HCT116 (cell line): ENCODE measurements at regions not wholly inside any gene's neighbourhood (a gene's known extent, or its start where the extent isn't known, plus 50 kb on each side); places are given as distances from the start of the nearest gene placed in this dataset.
"Not testable (repeated sequence)": the region's sequence is repeated elsewhere in the genome, so short reads cannot be mapped to it uniquely, and the experiment has no call there.

Experiments used
- ATAC-seq: fragments of 200-7000 bp; cut with Tn5 transposase; 2 replicates; pipeline ENCODE4 v1.9.1; 2020; ENCODE audit warnings: mild to moderate bottlenecking, moderate library complexity
- BruUV-seq: library from RNA; stranded (reverse); fragments of 400-500 nt; replicated peaks from 2 replicates; lab custom pipeline; 2021; lab: Mats Ljungman, UMichigan
- CTCF ChIA-PET: fragments of 300-600 bp; sonication (Branson Sonifier 250); formaldehyde crosslinking; loops from one replicate; lab custom pipeline; 2021; ENCODE audit warnings: antibody characterized with exemption; lab: Charles Lee
- POLR2A ChIA-PET: fragments of 300-600, 350-600 bp; sonication (Branson Sonifier 250); formaldehyde crosslinking; loops from one replicate; lab custom pipeline; 2021; ENCODE audit warnings: antibody characterized with exemption; lab: Charles Lee
- RAD21 ChIA-PET, 2 experiments: fragments of 300-600 bp; sonication (Branson Sonifier 250); formaldehyde crosslinking; loops; one replicate each; lab custom pipeline; 2023; ENCODE audit warnings: low total read pairs in 2 of 2; ENCODE audit not compliant: uncharacterized antibody in 2 of 2, unreplicated experiment in 2 of 2, low non-redundant PET in 1 of 2; lab: Charles Lee
- DNase-seq: peaks from one replicate; pipeline ENCODE4 v3.0.0-alpha.2; 2010; ENCODE audit warnings: low read depth, low spot score
- H2AFZ ChIP-seq: fragments of 200-600 bp; shearing (Covaris generic), sonication (generic); 2 replicates; pipeline ENCODE4 v1.6.1; 2017; ENCODE audit warnings: low read depth, mixed run types, mixed read lengths, antibody characterized with exemption, low read length; ENCODE audit not compliant: poor library complexity, severe bottlenecking
- H3K27ac ChIP-seq: 2 replicates; pipeline ENCODE4 v1.5.1; 2012; ENCODE audit warnings: low read depth, low read length
- H3K27me3 ChIP-seq: fragments of 200-600 bp; sonication (generic); 2 replicates; pipeline ENCODE4 v1.6.1; 2016; ENCODE audit warnings: mixed run types, low read length, mixed read lengths; ENCODE audit not compliant: insufficient read depth
- H3K36me3 ChIP-seq, 2 experiments: fragments of 200-500 bp in 1 of 2; fragments of 200-600 bp in 1 of 2; sonication (Bioruptor generic) in 1 of 2; sonication (generic) in 1 of 2; 2 replicates each; pipeline versions ENCODE4 v1.5.1 to v1.6.1; 2014 to 2016; ENCODE audit warnings: low read length in 2 of 2, inconsistent platforms in 1 of 2, mixed read lengths in 1 of 2, mixed run types in 1 of 2; ENCODE audit not compliant: insufficient read depth in 2 of 2, control insufficient read depth in 1 of 2
- H3K4me1 ChIP-seq, 2 experiments: fragments of 200-600 bp in 1 of 2; sonication (generic) in 1 of 2; 2 replicates each; pipeline versions ENCODE4 v1.5.1 to v1.6.1; 2012 to 2017; ENCODE audit warnings: low read length in 2 of 2, inconsistent platforms in 1 of 2, mild to moderate bottlenecking in 1 of 2, mixed read lengths in 1 of 2, mixed run types in 1 of 2, moderate library complexity in 1 of 2; ENCODE audit not compliant: insufficient read depth in 2 of 2, control insufficient read depth in 1 of 2
- H3K4me2 ChIP-seq: fragments of 200-600 bp; sonication (generic); 2 replicates; pipeline ENCODE4 v1.6.1; 2017; ENCODE audit warnings: mixed run types, low read length, mixed read lengths
- H3K4me3 ChIP-seq, 2 experiments: fragments of 200-600 bp in 1 of 2; sonication (generic) in 1 of 2; replicated peaks in 1 of 2; 2 replicates each; pipeline ENCODE4 v1.5.1; 2011 to 2016; ENCODE audit warnings: low read length in 2 of 2, control low read depth in 1 of 2, low read depth in 1 of 2, mild to moderate bottlenecking in 1 of 2, mixed read lengths in 1 of 2, mixed run types in 1 of 2
- H3K79me2 ChIP-seq: fragments of 200-600 bp; sonication (generic); 2 replicates; pipeline ENCODE4 v1.6.1; 2017; ENCODE audit warnings: mild to moderate bottlenecking, mixed run types, low read length, moderate library complexity, mixed read lengths; ENCODE audit not compliant: insufficient read depth
- H3K9ac ChIP-seq: fragments of 200-600 bp; sonication (generic); 2 replicates; pipeline ENCODE4 v1.6.1; 2016; ENCODE audit warnings: low read length, mixed read lengths
- H3K9me2 ChIP-seq: fragments of 200-600 bp; sonication (generic), shearing (Covaris generic); 2 replicates; pipeline ENCODE4 v1.6.1; 2017; ENCODE audit warnings: mixed run types, mild to moderate bottlenecking, moderate library complexity; ENCODE audit not compliant: insufficient read depth
- H3K9me3 ChIP-seq, 2 experiments: fragments of 200-500 bp in 1 of 2; fragments of 200-600 bp in 1 of 2; sonication (Bioruptor generic) in 1 of 2; sonication (generic) in 1 of 2; 2 replicates each; pipeline ENCODE4 v1.6.1; 2014 to 2017; ENCODE audit warnings: low read length in 2 of 2, mixed read lengths in 2 of 2, inconsistent platforms in 1 of 2, low read depth in 1 of 2, mild to moderate bottlenecking in 1 of 2, mixed run types in 1 of 2, moderate library complexity in 1 of 2; ENCODE audit not compliant: control insufficient read depth in 1 of 2, insufficient read depth in 1 of 2
- H4K20me1 ChIP-seq: fragments of 200-600 bp; sonication (generic), shearing (Covaris generic); 2 replicates; pipeline ENCODE4 v1.6.1; 2017; ENCODE audit warnings: mixed run types, mild to moderate bottlenecking, moderate library complexity; ENCODE audit not compliant: insufficient read depth
- CTCF ChIP-seq, 3 experiments: fragments of 200-600 bp in 1 of 3; sonication (generic) in 1 of 3; IDR thresholded peaks in 2 of 3; conservative IDR thresholded peaks in 1 of 3; 2 replicates each; pipeline ENCODE4 v1.5.1; 2012 to 2017; ENCODE audit warnings: low read depth in 2 of 3, low read length in 2 of 3, antibody characterized with exemption in 1 of 3, borderline replicate concordance in 1 of 3, control low read depth in 1 of 3, mild to moderate bottlenecking in 1 of 3, mixed read lengths in 1 of 3, mixed run types in 1 of 3, moderate library complexity in 1 of 3; ENCODE audit not compliant: insufficient read depth in 1 of 3
- intact Hi-C: fragments of 100-400 bp; cut with micrococcal nuclease; formaldehyde crosslinking; loops from 2 replicates; pipeline ENCODE4 v1.10.0; 2022

DNA sequence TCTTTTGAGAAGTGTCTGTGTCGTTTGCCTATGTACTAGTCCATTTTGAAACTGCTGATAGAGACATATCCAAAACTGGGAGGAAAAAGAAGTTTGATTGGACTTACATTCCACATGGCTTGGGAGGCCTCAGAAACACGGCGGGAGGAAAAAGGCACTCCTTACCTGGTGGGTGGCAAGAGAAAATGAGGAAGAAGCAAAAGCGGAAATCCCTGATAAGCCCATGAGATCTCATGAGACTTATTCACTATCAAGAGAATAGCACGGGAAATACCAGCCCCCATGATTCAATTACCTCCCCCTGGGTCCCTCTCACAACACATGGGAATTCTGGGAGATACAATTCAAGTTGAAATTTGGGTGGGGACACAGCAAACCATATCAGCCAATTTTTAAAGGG is 727.6 kb downstream of the TMEM121 start:
- BruUV-seq, H3K9me3 ChIP-seq, H4K20me1 ChIP-seq, H3K4me2 ChIP-seq, H3K4me3 ChIP-seq, ATAC-seq, RAD21 ChIA-PET, H3K36me3 ChIP-seq, H3K27ac ChIP-seq, POLR2A ChIA-PET, CTCF ChIA-PET, H3K9me2 ChIP-seq, H3K9ac ChIP-seq, H3K79me2 ChIP-seq, H2AFZ ChIP-seq, H3K27me3 ChIP-seq, H3K4me1 ChIP-seq, intact Hi-C loops, DNase-seq: not testable (repeated sequence)

DNA sequence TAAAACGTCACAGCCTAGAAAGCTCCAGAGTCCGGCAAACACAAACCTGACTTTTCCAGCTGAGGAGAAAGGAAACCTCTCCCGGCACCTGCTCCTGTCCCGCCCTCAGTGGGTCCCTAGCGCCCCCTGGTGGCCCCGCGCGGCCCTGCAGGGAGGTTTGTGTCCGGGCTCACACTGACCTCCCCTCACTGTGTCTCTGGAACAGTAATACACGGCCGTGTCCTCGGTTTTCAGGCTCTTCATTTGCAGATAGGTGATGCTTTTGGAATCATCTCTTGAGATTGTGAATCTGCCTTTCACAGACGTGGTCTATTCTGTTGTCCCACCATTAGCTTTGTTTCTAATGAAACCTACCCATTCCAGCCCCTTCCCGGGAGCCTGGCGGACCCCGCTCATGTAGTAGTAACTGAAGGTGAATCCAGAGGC is 731.2 kb downstream of the TMEM121 start:
- CTCF ChIA-PET, BruUV-seq: not testable (repeated sequence)

More for the DNA sequence above, 731.2 kb downstream of the TMEM121 start:
- DNase-seq, H4K20me1 ChIP-seq, H3K4me3 ChIP-seq, intact Hi-C loops, H3K79me2 ChIP-seq, H3K36me3 ChIP-seq, H3K9ac ChIP-seq, H3K27me3 ChIP-seq, H3K9me3 ChIP-seq, H3K9me2 ChIP-seq, H3K27ac ChIP-seq, POLR2A ChIA-PET, H3K4me1 ChIP-seq, H3K4me2 ChIP-seq, H2AFZ ChIP-seq, ATAC-seq, RAD21 ChIA-PET: not testable (repeated sequence)
- peak in 2 of 3 experiments; percentile 45 to 54; a peak in 4 of 6 replicates for TF ChIP-seq CTCF (IDR thresholded peaks at IDR 0.05 in 2 of 3, conservative IDR thresholded peaks at IDR 0.05 in 1 of 3; ENCODE audit: borderline replicate concordance in 1 of 3, insufficient read depth in 1 of 3, low read depth in 2 of 3, low read length in 2 of 3)
